MM.1S (cell line): ENCODE measurements at regions not wholly inside any gene's neighbourhood (a gene's known extent, or its start where the extent isn't known, plus 50 kb on each side); places are given as distances from the start of the nearest gene placed in this dataset.

ENCODE experiments used
- DNase-seq: peaks from one replicate; pipeline ENCODE4 v3.0.0-alpha.2; 2015
- H2AFZ ChIP-seq: fragments of 300-600 bp; sonication (generic); 2 replicates; pipeline ENCODE4 v1.6.0; 2016; ENCODE audit warnings: antibody characterized with exemption, low read length
- H3F3A ChIP-seq: fragments of 300-600 bp; sonication (generic); 2 replicates; pipeline ENCODE4 v1.6.1; 2016; ENCODE audit warnings: mild to moderate bottlenecking, antibody characterized with exemption, low read length, moderate library complexity, mixed read lengths; ENCODE audit not compliant: insufficient read depth
- H3K27ac ChIP-seq: fragments of 300-600 bp; sonication (generic); 2 replicates; pipeline ENCODE4 v1.5.1; 2016; ENCODE audit warnings: mild to moderate bottlenecking, low read length
- H3K27me3 ChIP-seq: fragments of 300-600 bp; sonication (generic); replicated peaks from 2 replicates; pipeline ENCODE4 v1.6.0; 2016; ENCODE audit warnings: low read length; ENCODE audit not compliant: insufficient read depth
- H3K36me3 ChIP-seq: fragments of 300-600 bp; sonication (generic); replicated peaks from 2 replicates; pipeline ENCODE4 v1.6.1; 2016; ENCODE audit warnings: mild to moderate bottlenecking, low read length, mixed read lengths; ENCODE audit not compliant: insufficient read depth
- H3K4me1 ChIP-seq: fragments of 300-600 bp; sonication (generic); 2 replicates; pipeline ENCODE4 v1.6.1; 2016; ENCODE audit warnings: low read length, mixed read lengths
- H3K4me2 ChIP-seq: fragments of 300-600 bp; sonication (generic); 2 replicates; pipeline ENCODE4 v1.6.0; 2016; ENCODE audit warnings: low read depth, low read length
- H3K4me3 ChIP-seq: fragments of 300-600 bp; sonication (generic); 2 replicates; pipeline ENCODE4 v1.5.1; 2016; ENCODE audit warnings: low read length, mixed read lengths
- H3K79me2 ChIP-seq: fragments of 300-600 bp; sonication (generic); 2 replicates; pipeline ENCODE4 v1.6.1; 2016; ENCODE audit warnings: mixed run types, low read length, mixed read lengths
- H3K9ac ChIP-seq: fragments of 300-600 bp; sonication (generic); 2 replicates; pipeline ENCODE4 v1.6.1; 2016; ENCODE audit warnings: low read length, mixed read lengths
- H3K9me2 ChIP-seq: fragments of 300-600 bp; sonication (generic); replicated peaks from 2 replicates; pipeline ENCODE4 v1.6.1; 2016; ENCODE audit warnings: mild to moderate bottlenecking, low read length, mixed read lengths; ENCODE audit not compliant: insufficient read depth
- H3K9me3 ChIP-seq: fragments of 300-600 bp; sonication (generic); replicated peaks from 2 replicates; pipeline ENCODE4 v1.6.1; 2016; ENCODE audit warnings: mild to moderate bottlenecking, low read length, mixed read lengths; ENCODE audit not compliant: insufficient read depth
- H4K20me1 ChIP-seq: fragments of 300-600 bp; sonication (generic); 2 replicates; pipeline ENCODE4 v1.6.1; 2016; ENCODE audit warnings: mild to moderate bottlenecking, low read length, moderate library complexity, mixed read lengths; ENCODE audit not compliant: insufficient read depth
- CTCF ChIP-seq: fragments of 300-600 bp; sonication (generic); IDR thresholded peaks from 2 replicates; pipeline ENCODE4 v1.5.1; 2016; ENCODE audit warnings: antibody characterized with exemption, low read length, mixed read lengths
- EZH2 ChIP-seq: fragments of 300-600 bp; sonication (generic); optimal IDR thresholded peaks from 2 replicates; pipeline ENCODE3; 2017; ENCODE audit warnings: low read depth, mild to moderate bottlenecking, antibody characterized with exemption, low read length, mixed read lengths
- EZH2phosphoT487 ChIP-seq: fragments of 300-600 bp; sonication (generic); IDR thresholded peaks from 2 replicates; pipeline ENCODE4 v1.6.1; 2018; ENCODE audit warnings: antibody characterized with exemption, low read length

- H2AFZ ChIP-seq = no peak overlapping the region
- H3K36me3 ChIP-seq = no peaks in the 10 kb centered on the region
- no peaks in the 10 kb centered on the region for H3K4me1 ChIP-seq
- no peaks in the 10 kb centered on the region for H4K20me1 ChIP-seq
- H3K27me3 ChIP-seq = no peaks in the 10 kb centered on the region
- no peak for DNase-seq
- H3K9me2 ChIP-seq = no peaks in the 10 kb centered on the region
- H3K9ac ChIP-seq = no peak overlapping the region
- no peaks in the 10 kb centered on the region for H3K9me3 ChIP-seq
- no peak overlapping the region for H3K27ac ChIP-seq
- H3K4me3 ChIP-seq = no peak overlapping the region
- H3F3A ChIP-seq = no peaks in the 10 kb centered on the region
- no peak overlapping the region for H3K4me2 ChIP-seq
- TF ChIP-seq CTCF (no peak), EZH2 (no peak), EZH2phosphoT487 (no peak)
- no peaks in the 10 kb centered on the region for H3K79me2 ChIP-seq
These were observed 146.3 kb downstream of the ZNF22 start for GRCh38 chr10:45147000-45147399.

- TF ChIP-seq EZH2phosphoT487 = no peak
- TF ChIP-seq EZH2 = no peak
- TF ChIP-seq CTCF = no peak
- no peak for DNase-seq
- Histone ChIP-seq H3K4me2 (no peak overlapping the region), H3K27me3 (no peaks in the 10 kb centered on the region), H3K9me2 (no peaks in the 10 kb centered on the region), H3K4me1 (no peaks in the 10 kb centered on the region), H3K36me3 (no peaks in the 10 kb centered on the region), H3K9me3 (no peaks in the 10 kb centered on the region), H3F3A (no peaks in the 10 kb centered on the region), H3K4me3 (no peak overlapping the region), H3K27ac (no peak overlapping the region), H2AFZ (no peak overlapping the region), H3K9ac (no peak overlapping the region), H4K20me1 (no peaks in the 10 kb centered on the region), H3K79me2 (no peaks in the 10 kb centered on the region)
These were observed 150.3 kb downstream of the ZNF22 start for GRCh38 chr10:45150997-45151396.

- H3K9me2 ChIP-seq = no peaks in the 10 kb centered on the region
- no peaks in the 10 kb centered on the region for H3K4me1 ChIP-seq
- no peak overlapping the region for H3K4me2 ChIP-seq
- H3K27me3 ChIP-seq = no peaks in the 10 kb centered on the region
- H3K27ac ChIP-seq = no peak overlapping the region
- no peak overlapping the region for H3K9ac ChIP-seq
- no peaks in the 10 kb centered on the region for H3F3A ChIP-seq
- TF ChIP-seq EZH2phosphoT487 (no peak), EZH2 (no peak), CTCF (no peak)
- H3K36me3 ChIP-seq = no peaks in the 10 kb centered on the region
- no peak overlapping the region for H3K4me3 ChIP-seq
- no peaks in the 10 kb centered on the region for H4K20me1 ChIP-seq
- H3K9me3 ChIP-seq = no peaks in the 10 kb centered on the region
- H3K79me2 ChIP-seq = no peaks in the 10 kb centered on the region
- DNase-seq = no peak
- H2AFZ ChIP-seq = no peak overlapping the region
These were observed 150.9 kb downstream of the ZNF22 start for GRCh38 chr10:45151467-45152214.
